GM19467 (cell line): ENCODE measurements at regions not wholly inside any gene's neighbourhood (a gene's known extent, or its start where the extent isn't known, plus 50 kb on each side); places are given as distances from the start of the nearest gene placed in this dataset.
A peak's percentile ranks its signal among the peaks of the same experiment; 100 is the strongest.

Experiments
- ATAC-seq: cut with Tn5 transposase; IDR thresholded peaks from one replicate; pipeline ENCODE4 v1.9.1; 2021; ENCODE audit warnings: mild to moderate bottlenecking, moderate library complexity; ENCODE audit not compliant: unreplicated experiment

GRCh38 chr4:130127297-130127696, 1031.3 kb downstream of the C4orf33 start:
- ATAC-seq: no peak

- ATAC-seq: no peak
These were observed 1035.6 kb downstream of the C4orf33 start for GRCh38 chr4:130131536-130131935.

- no peak for ATAC-seq
These were observed 1045.7 kb downstream of the C4orf33 start for GRCh38 chr4:130141651-130142050.

- ATAC-seq: no peak
These were observed 1047.7 kb downstream of the C4orf33 start for GRCh38 chr4:130143656-130144055.

- ATAC-seq: no peak
These were observed 1050.8 kb downstream of the C4orf33 start for GRCh38 chr4:130146773-130147172.

- ATAC-seq: no peak
These were observed 1051.7 kb downstream of the C4orf33 start for GRCh38 chr4:130147641-130148040.

GRCh38 chr4:130154901-130155300, 1058.9 kb downstream of the C4orf33 start:
- ATAC-seq: no peak

- no peak for ATAC-seq
These were observed 1067.7 kb downstream of the C4orf33 start for GRCh38 chr4:130163701-130164100.

GRCh38 chr4:130165381-130165780, 1069.4 kb downstream of the C4orf33 start:
- ATAC-seq: no peak

GRCh38 chr4:130172156-130172555, 1076.2 kb downstream of the C4orf33 start:
- no peak for ATAC-seq

- ATAC-seq: no peak
These were observed 1082.2 kb downstream of the C4orf33 start for GRCh38 chr4:130178106-130178505.

- ATAC-seq: no peak
These were observed 1087.1 kb downstream of the C4orf33 start for GRCh38 chr4:130183096-130183495.

GRCh38 chr4:130183766-130184165, 1087.8 kb downstream of the C4orf33 start:
- no peak for ATAC-seq

- no peak for ATAC-seq
These were observed 1089.2 kb downstream of the C4orf33 start for GRCh38 chr4:130185123-130185522.

- ATAC-seq: no peak
These were observed 1091.0 kb downstream of the C4orf33 start for GRCh38 chr4:130186931-130187330.

GRCh38 chr4:130187587-130187986, 1091.6 kb downstream of the C4orf33 start:
- no peak for ATAC-seq

GRCh38 chr4:130192787-130193186, 1096.8 kb downstream of the C4orf33 start:
- no peak for ATAC-seq

- ATAC-seq: no peak
These were observed 1102.0 kb downstream of the C4orf33 start for GRCh38 chr4:130197946-130198345.

- ATAC-seq: no peak
These were observed 1107.6 kb downstream of the C4orf33 start for GRCh38 chr4:130203571-130203970.

- no peak for ATAC-seq
These were observed 1114.9 kb downstream of the C4orf33 start for GRCh38 chr4:130210864-130211263.

- ATAC-seq: no peak
These were observed 1118.3 kb downstream of the C4orf33 start for GRCh38 chr4:130214268-130214667.

GRCh38 chr4:130233377-130234047, 1137.6 kb downstream of the C4orf33 start:
- ATAC-seq: peak; percentile 99

GRCh38 chr4:130238121-130238520, 1142.2 kb downstream of the C4orf33 start:
- ATAC-seq: no peak
